Fibroblast of peridontal ligament (primary cell): ENCODE measurements at regions not wholly inside any gene's neighbourhood (a gene's known extent, or its start where the extent isn't known, plus 50 kb on each side); places are given as distances from the start of the nearest gene placed in this dataset.

ENCODE experiments used
- DNase-seq: peaks from one replicate; pipeline ENCODE4 v3.0.0-alpha.2; 2010; ENCODE audit errors: extremely low read depth

DNA sequence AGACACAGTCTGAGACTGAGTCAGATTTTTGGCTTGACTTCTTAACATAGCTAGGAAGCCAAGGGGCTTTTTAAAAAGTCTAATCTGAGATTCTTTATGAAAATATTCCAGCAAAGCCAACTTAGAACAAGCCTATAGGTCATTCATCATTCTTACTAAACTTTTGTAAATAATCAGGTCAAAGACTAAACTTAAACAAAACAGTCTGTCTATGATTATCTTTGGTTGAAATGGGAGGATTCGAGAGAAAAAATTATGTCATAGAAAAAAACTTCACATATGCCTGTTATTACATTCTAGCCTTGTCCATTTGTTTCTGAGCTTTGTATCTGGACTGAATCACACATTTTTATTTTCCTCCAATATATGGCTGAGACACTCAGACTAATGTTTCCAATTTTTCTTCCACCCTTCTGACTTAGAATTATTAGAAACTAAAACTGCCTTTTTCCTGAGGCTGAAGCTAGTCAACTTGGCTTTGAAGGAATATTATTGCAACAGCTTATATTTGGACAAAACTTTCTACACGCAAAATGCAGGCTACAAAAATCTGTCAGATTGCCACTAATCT, 83.3 kb downstream of the ETS2 start:
- DNase-seq = peak; percentile 57

DNA sequence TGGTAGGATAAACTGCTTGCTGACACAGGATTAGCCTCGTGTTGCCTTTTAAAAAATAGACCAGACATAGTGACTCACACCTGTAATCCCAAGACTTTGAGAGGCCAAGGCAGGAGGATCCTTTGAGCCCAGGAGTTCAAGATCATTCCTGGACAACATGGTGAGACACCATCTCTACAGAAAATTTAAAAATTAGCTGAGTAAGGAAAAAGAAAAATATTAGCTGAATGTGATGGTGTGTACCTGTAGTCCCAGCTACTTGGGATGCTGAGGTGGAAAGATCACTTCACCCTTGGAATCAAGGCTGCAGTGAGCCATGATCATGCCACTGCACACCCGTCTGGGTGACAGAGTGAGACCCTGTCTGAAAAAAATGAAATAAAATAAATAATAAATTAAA, 82.0 kb downstream of the ETS2 start:
- no peak for DNase-seq

DNA sequence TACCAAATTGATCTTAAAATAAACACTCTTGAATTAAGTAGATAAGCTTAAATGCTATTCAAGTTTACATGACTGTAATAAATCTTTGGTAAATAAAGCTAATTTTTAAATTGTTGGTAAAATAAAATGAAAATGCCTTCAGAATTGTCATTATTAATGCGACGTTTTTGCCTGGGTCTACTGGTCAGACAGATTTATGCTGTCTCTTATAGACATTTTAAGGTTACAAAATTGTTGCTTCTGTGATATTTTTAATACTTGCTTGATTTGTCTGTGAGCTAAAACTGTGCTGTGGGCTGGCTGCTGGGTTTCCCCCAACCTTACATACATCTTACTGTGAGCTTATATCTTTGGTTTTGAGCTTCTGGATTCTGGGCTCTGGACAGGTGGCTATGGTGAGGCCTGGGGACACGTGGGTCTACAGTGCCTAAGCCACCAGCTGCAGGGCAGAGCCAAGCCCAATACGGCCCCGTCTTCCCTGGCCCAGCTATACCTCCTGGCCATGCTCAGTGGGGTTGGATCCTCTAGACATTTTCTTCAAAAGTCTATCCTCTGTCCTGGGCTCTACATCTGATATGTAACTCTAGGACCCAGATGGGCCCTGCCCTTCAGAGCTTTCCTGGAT, 81.4 kb downstream of the ETS2 start:
- no peak for DNase-seq

DNA sequence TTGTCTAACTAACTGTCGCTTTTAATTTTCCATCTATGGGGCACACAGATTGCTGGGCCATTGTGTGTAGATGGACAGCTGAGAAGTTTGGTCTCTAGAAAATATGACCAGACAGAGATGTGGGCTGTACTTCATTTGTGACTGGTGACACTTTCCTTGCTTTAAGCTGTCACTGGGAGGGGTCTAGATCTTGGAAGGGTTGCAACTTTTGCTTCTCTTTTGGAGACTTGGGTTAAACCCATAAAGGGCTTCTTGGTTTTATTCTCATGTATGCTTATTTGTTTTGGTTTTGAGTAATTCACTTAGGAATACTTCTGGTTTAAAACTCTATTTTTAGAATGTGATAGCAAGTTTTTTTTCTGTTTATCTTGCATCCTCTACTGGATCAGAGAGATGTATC, 80.2 kb downstream of the ETS2 start:
- no peak for DNase-seq

DNA sequence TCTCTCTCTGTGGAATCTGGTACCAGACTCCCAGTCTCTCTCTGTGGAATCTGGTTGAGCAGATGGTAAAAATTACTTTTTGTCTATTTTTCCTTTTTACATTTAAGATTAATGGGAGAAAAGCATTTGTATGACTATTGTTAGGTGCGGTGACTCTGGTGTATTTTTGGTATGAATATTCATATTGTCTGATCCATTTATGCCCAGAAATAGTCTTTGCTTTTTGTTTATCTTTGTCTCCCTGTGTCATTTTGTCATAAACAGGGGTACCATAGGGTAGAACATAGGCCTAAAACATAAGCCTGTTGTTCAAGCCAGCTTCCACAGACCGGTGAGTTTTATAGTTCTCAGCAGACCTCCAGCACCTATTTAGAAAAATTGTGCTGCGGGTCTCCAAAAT, 78.7 kb downstream of the ETS2 start:
- no peak for DNase-seq

DNA sequence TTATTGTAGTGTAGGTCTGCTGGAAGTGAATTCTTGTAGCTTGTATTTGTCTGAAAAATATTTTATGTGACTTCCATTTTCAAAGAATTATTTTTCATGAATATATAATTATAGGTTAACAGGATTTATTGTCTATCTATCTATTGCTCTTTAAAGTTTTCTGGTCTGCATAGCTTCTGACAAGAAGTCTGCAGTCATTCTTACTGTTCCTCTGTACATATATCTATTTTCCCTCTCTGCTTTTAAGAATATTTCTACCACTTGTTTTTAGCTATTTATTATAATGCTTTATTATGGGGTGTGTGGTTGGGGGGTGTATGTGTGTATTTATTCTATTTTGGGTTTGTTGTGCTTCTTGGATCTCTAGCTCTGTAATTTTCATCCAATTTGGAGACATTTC, 77.4 kb downstream of the ETS2 start:
- DNase-seq = no peak

DNA sequence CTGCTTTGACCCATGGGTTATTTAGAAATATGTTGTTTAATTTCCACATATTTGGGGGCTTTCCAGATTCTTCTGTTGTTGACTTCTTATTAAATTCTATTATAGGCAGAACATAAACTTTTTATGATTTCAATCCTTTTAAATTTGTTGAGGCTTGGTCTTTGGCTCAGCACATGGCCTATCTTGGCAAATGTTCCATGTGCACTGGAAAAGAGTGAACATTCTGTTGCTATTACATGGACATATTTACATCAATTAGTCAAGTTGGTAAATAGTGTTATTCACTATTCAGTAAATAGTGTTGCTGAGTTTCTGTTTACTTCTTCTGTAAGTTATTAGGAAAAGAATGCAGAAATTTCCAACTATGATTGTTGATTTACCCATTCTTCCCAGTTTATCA, 75.4 kb downstream of the ETS2 start:
- DNase-seq = no peak

DNA sequence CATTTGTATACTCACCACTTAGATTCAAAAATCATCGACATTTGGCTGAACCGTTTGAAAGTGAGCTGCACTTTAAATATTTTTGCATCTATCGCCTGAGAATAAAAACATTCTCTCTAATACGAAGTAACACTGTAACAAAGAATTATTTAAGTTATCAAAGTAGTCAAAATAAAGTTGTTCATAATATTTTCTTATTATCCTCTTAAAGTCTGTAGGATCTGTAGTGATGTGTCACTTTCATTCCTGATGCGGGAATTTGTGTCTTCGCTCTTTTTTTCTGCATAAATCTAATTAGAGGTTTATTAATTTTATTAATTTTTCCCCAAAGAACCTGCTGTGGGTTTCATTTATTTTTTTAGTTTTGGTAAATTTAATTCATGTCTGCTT, 74.8 kb downstream of the ETS2 start:
- no peak for DNase-seq

DNA sequence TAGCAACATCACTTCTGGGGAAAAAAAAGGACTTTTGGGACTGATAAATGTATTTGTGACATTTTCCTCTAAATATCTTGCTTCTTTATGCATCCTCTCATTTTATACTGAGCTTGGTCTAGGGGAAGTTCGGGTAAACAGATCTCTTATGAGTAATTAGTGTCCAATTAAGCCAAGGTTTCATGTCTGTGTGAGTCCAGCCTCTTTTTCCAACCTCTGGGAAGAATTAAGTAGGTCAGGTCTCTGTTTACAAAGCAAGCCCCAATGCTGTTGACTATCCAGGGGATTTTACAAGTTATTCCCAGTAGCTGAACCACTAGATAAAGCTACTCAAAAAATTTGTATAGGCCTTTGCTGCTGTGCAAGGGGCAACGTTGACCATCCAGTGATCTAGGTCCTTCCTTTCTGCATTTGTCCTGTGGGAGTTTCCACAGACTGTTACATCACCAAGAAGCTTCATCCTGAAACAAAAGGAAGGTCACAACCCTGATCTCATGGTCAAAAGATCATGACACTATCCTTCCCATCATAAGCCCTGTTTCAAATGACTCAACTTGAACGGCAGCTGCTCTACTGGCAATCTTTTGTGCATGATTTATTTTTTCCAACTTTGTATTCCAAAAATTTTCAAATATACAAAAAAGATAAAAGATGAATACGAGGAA, 74.3 kb downstream of the ETS2 start:
- DNase-seq = no peak

DNA sequence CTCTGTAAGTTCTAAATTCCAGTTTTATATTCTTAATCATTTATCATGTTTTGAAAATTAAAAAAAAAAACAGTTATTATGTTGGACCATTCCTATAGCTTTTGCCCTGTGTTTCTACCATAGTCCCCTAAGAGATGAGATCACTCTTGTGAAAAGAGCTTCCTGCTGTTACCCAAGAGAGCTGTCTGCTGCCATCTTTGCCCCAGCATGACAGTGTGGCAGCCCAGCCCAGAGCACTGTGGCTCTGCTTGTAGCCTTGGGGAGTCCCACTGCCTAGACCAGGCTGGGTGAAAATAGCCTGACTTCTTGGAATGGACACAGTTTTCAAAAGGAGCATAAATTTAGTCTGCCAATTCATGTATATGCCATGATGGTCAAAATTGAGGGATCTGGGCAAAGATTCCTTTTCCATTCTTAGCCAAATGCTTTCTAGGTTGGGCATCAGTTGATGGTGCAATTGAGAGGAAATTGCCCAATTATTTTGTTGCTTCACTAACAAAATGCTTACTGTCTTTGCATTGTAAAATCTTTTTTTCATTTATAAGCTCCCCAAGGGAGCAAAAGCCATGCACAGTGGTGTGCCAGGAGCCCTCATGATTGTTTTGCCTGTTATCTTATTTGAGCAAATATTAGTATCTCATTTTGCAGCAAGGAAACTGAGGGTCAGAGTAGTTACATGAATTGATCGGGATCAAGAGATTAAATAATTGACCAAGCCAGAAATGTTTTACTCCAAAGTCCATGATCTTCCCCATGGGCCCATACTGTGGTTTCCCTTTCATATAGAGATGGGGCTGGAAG, 72.8 kb downstream of the ETS2 start:
- peak; percentile 24 for DNase-seq

DNA sequence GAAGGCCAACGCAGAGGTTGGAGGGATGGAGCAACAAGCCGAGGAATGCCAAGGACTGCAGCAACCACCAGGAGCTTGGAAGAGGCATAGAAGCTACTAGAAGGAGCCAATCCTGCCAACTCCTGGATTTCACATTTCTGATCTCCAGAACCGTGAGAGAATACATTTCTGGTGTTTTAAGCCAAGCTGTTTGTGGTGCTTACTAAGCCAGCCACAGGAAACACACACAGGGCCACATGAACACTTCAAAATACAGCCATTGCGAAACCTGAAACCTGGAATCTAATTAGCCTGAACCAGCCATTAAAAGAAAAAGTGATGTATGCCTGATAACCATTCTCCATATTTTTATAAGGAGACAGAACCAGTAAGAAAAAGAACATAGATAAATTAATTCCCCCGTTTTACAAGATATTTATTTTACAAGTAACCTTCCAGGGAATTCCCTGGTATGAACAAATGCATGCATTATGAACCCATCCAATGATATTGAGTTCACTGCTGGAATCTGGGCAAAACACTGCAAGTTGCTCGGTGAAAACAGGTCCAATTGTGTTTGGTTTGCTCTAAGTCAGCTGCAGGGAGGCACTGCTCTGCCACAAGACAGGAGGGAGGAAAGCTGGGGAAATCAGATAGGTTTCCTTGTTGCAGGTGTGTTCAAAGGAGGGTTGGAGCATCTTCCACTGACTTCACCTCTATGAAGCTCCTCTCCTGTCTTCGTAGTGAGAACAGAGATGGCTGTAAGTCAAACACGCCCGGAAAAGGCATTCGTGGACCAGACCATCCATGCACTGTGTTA, 70.2 kb downstream of the ETS2 start:
- DNase-seq = peak; percentile 56
